Neural progenitor cell (in vitro differentiated cells): ENCODE measurements at regions not wholly inside any gene's neighbourhood (a gene's known extent, or its start where the extent isn't known, plus 50 kb on each side); places are given as distances from the start of the nearest gene placed in this dataset.

Experiments used
- EZH2 ChIP-seq: fragments of 200-600 bp; sonication (generic); IDR thresholded peaks from 2 replicates; pipeline ENCODE4 v1.6.1; 2017; ENCODE audit warnings: antibody characterized with exemption, mild to moderate bottlenecking, moderate library complexity
- EZH2phosphoT487 ChIP-seq: fragments of 200-600 bp; sonication (generic); IDR thresholded peaks from 2 replicates; pipeline ENCODE4 v1.6.1; 2017; ENCODE audit warnings: antibody characterized with exemption
- TF ChIP-seq, protein P1 (sequence below): fragments of 200-600 bp; sonication (generic); IDR thresholded peaks from 2 replicates; pipeline ENCODE4 v1.5.1; 2017; ENCODE audit warnings: antibody characterized with exemption, mild to moderate bottlenecking

DNA sequence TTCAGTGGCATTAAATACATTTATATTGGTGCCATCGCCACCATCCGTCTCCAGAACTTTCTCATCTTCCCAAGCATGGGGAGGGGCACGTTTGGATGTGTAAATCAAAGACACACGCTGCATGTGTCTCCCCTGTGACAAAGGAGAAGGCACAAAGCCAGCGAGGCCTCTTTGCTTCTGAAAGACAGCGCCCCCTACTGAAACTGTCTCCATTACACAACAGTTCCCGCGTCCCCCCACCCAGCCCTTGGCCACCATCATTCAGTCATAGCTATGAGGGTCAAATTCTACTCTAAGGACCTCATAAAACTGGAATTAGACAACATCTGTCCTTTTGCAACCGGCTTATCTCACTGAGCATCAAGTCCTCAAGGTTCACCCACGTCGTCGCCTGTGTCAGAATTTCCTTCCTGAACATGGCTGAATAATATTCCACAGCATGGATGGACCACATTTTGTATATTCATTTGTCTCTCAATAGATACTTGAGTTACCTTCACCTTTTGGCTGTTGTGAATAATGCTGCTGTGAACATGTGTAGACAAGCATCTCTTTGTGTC lies 64.8 kb downstream of the IGF2 start:
- TF ChIP-seq, protein P1, sequence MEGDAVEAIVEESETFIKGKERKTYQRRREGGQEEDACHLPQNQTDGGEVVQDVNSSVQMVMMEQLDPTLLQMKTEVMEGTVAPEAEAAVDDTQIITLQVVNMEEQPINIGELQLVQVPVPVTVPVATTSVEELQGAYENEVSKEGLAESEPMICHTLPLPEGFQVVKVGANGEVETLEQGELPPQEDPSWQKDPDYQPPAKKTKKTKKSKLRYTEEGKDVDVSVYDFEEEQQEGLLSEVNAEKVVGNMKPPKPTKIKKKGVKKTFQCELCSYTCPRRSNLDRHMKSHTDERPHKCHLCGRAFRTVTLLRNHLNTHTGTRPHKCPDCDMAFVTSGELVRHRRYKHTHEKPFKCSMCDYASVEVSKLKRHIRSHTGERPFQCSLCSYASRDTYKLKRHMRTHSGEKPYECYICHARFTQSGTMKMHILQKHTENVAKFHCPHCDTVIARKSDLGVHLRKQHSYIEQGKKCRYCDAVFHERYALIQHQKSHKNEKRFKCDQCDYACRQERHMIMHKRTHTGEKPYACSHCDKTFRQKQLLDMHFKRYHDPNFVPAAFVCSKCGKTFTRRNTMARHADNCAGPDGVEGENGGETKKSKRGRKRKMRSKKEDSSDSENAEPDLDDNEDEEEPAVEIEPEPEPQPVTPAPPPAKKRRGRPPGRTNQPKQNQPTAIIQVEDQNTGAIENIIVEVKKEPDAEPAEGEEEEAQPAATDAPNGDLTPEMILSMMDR, result peak; percentile 73
- TF ChIP-seq EZH2 (no peak), EZH2phosphoT487 (no peak)
